ENCODE measurements at regions not wholly inside any gene's neighbourhood (a gene's known extent, or its start where the extent isn't known, plus 50 kb on each side); places are given as distances from the start of the nearest gene placed in this dataset.

- peaks cover 3% of the 10 kb centered on the region for H3K36me3 Mint-ChIP-seq
- peaks cover 7% of the 10 kb centered on the region for H3K27me3 Mint-ChIP-seq (ENCODE audit: low read depth)
- H3K4me1 Mint-ChIP-seq = no peaks in the 10 kb centered on the region
- no peak overlapping the region for H3K27ac Mint-ChIP-seq
- TF ChIP-seq CTCF (IDR thresholded peaks at IDR 0.05; ENCODE audit: unreplicated experiment) = no peak
- H3K9me3 Mint-ChIP-seq = peaks cover 17% of the 10 kb centered on the region
- no peak overlapping the region for H3K4me3 Mint-ChIP-seq
- DNase-seq (ENCODE audit: low spot score in 2 of 2, unreplicated experiment in 2 of 2) = no peak
Measured at GRCh38 chr2:9739531-9739964, 103.7 kb upstream of the TAF1B start.

- TF ChIP-seq CTCF (IDR thresholded peaks at IDR 0.05; ENCODE audit: unreplicated experiment) = no peak
- no peak overlapping the region for H3K27ac Mint-ChIP-seq
- no peak for DNase-seq (ENCODE audit: low spot score in 2 of 2, unreplicated experiment in 2 of 2)
- H3K9me3 Mint-ChIP-seq = peaks cover 7% of the 10 kb centered on the region
- peaks cover 7% of the 10 kb centered on the region for H3K27me3 Mint-ChIP-seq (ENCODE audit: low read depth)
- H3K4me3 Mint-ChIP-seq = no peak overlapping the region
- no peaks in the 10 kb centered on the region for H3K4me1 Mint-ChIP-seq
- no peaks in the 10 kb centered on the region for H3K36me3 Mint-ChIP-seq
Measured at GRCh38 chr2:9740382-9741073, 102.7 kb upstream of the TAF1B start.

- Mint-ChIP-seq H3K4me1 (no peaks in the 10 kb centered on the region), H3K27ac (no peak overlapping the region), H3K27me3 (ENCODE audit: low read depth) (peaks cover 7% of the 10 kb centered on the region), H3K4me3 (no peak overlapping the region), H3K9me3 (peaks cover 3% of the 10 kb centered on the region), H3K36me3 (no peaks in the 10 kb centered on the region)
- TF ChIP-seq CTCF (IDR thresholded peaks at IDR 0.05; ENCODE audit: unreplicated experiment) = no peak
- no peak for DNase-seq (ENCODE audit: low spot score in 2 of 2, unreplicated experiment in 2 of 2)
Measured at GRCh38 chr2:9741110-9741509, 102.2 kb upstream of the TAF1B start.

- no peak for TF ChIP-seq CTCF (IDR thresholded peaks at IDR 0.05; ENCODE audit: unreplicated experiment)
- Mint-ChIP-seq H3K4me1 (no peaks in the 10 kb centered on the region), H3K9me3 (no peaks in the 10 kb centered on the region), H3K36me3 (no peaks in the 10 kb centered on the region), H3K27ac (no peak overlapping the region), H3K4me3 (no peak overlapping the region), H3K27me3 (ENCODE audit: low read depth) (peaks cover 7% of the 10 kb centered on the region)
- no peak for DNase-seq (ENCODE audit: low spot score in 2 of 2, unreplicated experiment in 2 of 2)
Measured at GRCh38 chr2:9742601-9743000, 100.7 kb upstream of the TAF1B start.

- Mint-ChIP-seq H3K27me3 (ENCODE audit: low read depth) (peaks cover 7% of the 10 kb centered on the region), H3K4me3 (no peak overlapping the region), H3K27ac (no peak overlapping the region), H3K36me3 (no peaks in the 10 kb centered on the region), H3K4me1 (no peaks in the 10 kb centered on the region), H3K9me3 (no peaks in the 10 kb centered on the region)
- no peak for DNase-seq (ENCODE audit: low spot score in 2 of 2, unreplicated experiment in 2 of 2)
- no peak for TF ChIP-seq CTCF (IDR thresholded peaks at IDR 0.05; ENCODE audit: unreplicated experiment)
Measured at GRCh38 chr2:9744256-9745004, 98.8 kb upstream of the TAF1B start.
